ENCODE measurements at regions not wholly inside any gene's neighbourhood (a gene's known extent, or its start where the extent isn't known, plus 50 kb on each side); places are given as distances from the start of the nearest gene placed in this dataset.
"Not testable (repeated sequence)": the region's sequence is repeated elsewhere in the genome, so short reads cannot be mapped to it uniquely, and the experiment has no call there.

DNA sequence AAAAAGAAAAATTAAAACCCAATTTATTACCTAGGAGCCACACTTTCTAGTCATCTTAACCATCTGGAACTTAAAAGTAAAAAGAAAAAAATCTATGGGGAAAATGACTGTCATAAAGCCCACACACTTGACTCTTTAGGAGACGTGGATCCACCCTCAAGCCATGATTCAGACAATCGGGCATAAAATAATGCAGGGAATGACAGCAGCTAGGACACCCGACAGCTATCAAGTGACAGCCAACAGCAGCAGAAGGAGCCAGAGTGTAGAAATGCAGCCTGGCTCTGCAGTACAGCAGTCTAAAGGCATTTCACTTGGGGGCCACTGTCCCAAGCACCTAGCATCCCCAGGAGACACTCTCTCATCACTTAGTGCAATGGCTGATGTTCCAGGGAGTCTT, 226.9 kb downstream of the CAAP1 start:
- no peak for DNase-seq

DNA sequence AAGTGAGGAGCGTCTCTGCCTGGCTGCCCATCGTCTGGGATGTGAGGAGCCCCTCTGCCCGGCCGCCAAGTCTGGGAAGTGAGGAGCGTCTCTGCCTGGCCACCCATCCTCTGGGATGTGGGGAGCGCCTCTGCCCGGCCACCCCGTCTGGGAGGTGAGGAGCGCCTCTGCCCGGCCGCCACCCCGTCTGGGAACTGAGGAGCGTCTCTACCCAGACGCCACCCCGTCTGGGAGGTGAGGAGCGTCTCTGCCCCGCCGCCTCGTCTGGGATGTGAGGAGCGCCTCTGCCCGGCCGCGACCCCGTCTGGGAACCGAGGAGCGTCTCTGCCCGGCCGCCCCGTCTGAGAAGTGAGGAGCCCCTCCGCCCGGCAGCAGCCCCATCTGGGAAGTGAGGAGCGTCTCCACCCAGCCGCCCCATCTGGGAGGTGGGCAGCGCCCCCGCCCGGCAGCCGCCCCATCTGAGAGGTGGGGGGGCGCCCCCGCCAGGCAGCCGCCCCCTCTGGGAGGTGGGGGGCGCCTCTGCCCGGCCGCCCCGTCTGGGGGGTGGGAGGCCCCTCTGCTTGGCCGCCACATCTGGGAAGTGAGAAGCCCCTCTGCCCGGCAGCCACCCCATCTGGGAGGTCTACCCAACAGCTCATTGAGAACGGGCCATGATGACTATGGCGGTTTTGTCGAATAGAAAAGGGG, 228.4 kb downstream of the CAAP1 start:
- not testable (repeated sequence) for DNase-seq

DNA sequence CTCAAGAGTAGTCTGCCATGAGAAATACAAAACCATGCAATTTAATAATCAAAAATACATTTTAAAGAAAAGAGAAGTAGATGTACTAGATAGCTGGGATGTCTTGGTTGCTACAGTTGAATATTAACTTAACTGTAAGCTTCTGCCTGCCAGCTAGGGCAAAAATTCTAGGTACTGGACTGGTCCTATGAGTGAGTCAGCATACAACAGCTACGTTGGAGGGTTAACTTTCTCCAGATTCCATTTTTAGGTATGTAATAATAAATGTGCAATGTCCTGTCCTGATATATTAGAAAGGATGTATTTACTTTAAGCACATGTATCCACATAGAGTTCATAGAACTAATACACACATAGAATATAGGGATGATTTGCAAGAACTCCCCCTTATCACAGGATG, 230.1 kb downstream of the CAAP1 start:
- no peak for DNase-seq

DNA sequence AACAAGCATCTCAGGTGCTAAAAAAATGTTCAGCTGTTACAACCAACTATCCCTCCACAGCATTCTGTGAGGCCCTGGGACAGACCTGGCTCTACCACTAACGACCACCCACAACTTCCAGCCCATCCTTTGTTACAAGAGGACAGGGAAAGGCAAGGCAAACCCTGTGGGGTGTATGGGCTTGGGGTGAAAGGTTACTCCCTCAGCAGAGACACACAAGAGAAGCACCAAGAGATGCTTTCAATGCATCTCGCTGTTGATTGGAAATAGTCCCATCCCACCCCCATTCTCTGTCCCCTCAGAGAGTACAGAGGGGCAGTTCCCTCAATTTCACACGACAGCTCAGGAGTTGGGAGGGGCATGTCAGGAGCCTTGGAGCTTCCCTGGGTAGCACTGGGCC, 234.1 kb downstream of the CAAP1 start:
- DNase-seq: no peak

DNA sequence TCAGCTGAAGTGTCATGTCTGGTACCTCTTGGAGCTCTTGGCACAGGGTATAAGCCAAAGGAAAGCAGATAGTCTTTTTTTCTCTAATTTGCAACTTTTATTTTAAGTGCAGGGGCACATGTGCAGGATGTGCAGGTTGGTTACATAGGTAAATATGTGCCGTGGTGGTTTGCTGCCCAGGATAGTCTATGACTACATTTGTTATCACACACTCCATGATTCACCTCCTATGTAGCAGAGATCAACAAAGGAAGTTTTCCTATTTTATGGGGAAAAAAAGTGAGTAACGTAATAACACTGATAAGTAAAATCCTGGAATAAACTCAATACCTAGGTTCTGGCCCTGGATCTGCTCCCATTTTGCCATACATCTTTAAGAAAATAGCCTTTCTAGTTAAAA, 234.6 kb downstream of the CAAP1 start:
- no peak for DNase-seq

DNA sequence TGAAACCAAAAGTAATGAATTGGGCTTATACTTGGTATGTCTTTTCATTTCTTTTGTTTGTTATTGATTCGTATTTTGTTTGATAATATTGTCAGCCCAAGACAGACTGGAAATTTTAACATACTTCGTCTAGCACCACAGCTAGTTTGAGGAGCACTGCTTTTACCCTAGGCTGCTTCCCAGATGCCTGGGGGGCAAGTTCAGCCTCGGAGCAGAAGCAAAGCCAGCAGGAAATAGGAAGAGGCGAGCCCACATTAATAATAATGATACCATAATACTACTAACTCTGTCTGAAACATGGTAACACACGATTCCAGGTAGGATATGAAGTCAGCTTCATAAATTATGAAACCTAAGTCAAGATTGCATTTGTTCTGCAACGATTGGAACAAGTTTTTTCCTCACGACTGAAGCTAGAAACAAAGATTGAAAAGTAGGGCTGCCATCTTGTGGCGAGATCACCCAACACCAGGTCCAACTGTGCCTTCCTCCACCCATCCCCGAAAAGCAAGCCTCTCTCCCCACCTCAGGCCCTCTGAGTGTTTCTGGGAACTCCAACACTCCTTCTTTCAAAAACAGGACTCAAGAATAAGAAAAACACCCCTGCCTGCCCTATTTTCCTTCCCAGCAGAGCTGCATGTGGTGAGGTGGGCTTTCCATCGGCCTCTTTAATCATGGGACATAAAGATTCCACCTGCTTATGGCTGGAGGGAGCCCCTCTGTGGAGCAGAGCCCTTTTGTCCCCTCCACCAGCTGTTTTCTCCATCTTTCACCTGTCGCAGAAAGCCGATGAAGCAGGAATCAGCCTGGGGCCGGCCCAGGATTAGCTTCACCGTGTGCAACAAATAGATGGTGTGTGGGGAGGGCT, 236.4 kb downstream of the CAAP1 start:
- DNase-seq: peak; percentile 6

DNA sequence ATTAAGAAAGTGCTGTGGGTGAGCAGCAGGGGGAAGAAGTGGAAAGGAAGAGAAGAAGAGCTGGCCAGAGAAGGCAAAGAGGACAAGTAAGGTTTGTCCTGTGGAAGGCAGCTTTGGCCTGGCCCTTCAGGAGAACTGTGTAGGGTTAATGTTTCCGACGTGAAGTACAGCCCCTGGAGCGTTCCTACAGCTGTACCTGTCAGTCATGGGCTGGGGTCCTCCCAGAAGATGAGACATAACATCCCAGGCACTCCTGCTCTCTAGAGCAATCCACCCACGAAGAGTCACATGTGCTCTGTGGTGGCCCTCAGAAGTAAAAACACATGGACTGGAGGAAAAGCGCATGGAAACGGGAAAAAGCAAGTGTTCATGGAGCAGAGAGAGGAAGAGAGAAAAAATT, 237.4 kb downstream of the CAAP1 start:
- no peak for DNase-seq

DNA sequence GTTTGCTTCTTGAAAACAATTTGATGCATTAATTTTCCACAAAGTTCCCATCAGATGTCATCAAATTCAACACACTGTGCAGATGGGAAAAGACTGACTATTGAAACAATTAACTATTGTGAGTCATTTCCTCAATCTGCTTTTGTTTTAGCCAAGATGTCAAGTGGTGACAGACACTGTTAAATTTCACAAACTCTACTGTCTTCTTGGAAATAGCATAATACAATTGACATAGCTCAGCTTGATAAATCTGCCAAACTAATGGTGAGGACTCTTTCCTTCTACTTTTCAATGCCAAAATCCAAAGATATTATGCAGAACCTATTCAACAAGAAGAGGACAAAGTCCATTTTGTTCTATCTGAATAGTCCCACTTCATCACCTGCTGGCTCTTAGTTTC, 242.3 kb downstream of the CAAP1 start:
- peak; percentile 78 for DNase-seq

DNA sequence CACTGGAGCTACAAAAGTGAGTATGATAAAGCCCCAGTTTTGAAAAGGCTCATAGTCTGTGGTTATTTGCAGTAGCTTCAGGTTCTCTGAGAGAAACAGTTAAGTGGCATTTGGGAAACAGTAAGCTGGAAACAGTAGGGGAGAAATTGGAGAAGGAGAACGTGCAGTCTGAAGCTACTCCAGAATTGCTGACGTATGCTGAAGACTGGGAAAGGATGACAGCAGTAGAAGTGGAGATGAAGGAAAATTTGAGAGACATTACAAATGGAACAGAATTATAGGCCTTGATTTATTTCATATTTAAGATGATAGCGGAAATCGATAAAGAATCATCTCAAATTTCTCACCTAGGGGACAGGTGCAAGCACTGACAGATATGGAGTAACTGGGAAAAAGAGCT, 248.8 kb downstream of the CAAP1 start:
- no peak for DNase-seq

DNA sequence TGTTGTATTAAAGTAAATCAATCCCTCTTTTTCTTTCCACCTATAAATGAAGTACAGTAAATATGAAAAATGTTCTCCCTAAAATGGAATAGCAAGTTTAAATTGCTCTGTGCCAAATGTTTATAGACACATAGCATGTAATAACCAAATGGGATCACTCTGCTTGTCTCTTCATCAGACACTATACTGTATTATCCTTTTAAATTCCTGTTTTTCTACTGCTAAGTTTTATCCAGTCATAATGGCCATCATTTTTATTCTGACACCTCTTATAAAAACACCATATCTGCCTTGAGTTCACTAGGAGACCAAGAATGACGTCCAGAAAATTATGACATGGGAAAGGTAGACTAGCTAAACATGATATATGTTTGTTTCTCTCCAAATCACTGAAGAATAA, 252.8 kb downstream of the CAAP1 start:
- DNase-seq: no peak

DNA sequence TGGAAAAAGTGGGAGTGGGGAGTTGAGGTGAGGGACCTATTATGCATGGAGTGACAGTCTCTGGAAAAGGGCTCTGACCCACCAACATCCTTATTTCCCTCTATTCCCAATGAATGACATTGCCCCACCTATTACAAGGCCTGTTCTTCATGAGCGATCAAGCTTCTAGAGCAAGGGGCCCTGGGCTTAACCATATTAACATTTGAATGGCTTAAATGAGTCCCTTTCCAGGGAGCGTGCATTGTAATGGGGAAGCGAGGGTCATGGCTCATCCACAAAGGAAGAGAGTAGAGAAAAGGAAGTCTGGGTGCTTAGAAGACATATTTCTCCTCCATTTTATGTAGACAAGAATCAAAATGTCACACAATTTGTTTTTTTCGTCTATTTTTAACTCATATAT, 255.5 kb downstream of the CAAP1 start:
- DNase-seq: no peak

DNA sequence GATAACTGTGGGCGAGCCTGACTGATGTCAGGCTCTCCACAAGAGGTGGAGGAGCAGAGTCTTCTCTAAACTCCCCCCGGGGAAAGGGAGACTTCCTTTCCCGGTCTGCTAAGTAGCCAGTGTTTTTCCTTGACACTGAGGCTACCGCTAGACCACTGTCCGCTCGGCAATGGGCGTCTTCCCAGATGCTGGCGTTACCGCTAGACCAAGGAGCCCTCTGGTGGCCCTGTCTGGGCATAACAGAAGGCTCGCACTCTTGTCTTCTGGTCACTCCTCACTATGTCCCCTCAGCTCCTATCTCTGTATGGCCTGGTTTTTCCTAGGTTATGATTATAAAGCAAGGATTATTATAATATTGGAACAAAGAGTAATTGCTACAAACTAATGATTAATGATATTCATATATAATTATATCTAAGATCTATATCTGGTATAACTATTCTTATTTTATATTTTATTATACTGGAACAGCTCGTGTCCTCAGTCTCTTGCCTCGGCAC, 278.7 kb downstream of the CAAP1 start:
- not testable (repeated sequence) for DNase-seq

DNA sequence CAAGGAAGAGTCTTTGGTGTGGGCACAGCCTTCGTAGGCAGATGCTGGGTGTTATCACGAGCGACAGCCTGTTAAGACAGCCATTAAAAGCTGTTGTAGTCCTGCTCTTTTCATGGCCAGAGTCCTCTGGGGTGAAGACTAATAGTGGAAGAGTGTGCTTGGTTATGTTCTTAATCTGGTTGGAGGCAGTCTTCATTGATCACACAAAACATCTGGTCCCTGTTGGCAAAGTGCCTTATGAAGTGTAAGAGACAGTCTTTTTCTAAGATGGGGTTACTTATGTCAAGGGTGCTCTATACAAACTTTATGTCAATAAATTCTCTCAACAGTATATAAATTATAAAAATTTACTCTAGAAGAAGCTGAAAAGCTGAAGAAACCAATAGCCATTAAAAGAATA, 280.4 kb downstream of the CAAP1 start:
- DNase-seq: no peak

DNA sequence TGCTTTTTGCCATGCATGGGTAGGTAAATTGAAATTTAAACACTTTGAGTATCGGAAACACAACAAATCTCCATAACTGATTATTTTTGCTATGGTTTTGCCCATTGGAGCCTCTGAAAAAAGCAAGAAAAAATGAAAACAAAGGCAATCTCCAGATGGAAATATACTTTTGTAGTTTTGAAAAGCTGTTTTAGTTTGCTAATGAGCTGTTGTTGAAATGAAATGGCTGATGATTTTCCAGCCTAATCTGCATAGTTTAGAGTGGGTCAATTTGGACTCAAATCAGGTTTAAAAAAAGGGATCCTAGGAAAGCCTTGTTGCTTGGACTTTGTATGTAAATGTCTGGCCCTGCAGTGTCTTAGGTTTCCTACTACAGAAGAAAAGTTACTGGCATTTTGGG, 285.8 kb downstream of the CAAP1 start:
- DNase-seq: no peak

DNA sequence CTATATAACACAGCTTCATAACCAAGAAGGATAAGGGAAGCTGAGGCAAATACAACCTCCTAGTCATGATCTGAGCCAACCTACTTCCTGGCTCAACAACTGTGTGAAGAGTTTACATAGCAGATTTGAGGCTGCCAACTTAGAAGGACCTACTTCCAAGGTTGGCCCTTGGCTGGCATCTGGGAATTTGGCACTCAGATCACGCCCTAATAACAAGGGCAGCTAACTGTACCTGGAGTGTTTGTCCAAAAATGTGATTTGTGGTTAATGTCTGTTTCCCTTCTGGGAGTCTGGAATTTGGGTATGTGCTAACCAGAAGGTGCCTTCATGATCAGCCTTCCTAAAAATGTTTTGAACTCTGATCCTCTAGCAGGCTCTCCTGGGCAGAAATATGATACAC, 287.2 kb downstream of the CAAP1 start:
- no peak for DNase-seq

DNA sequence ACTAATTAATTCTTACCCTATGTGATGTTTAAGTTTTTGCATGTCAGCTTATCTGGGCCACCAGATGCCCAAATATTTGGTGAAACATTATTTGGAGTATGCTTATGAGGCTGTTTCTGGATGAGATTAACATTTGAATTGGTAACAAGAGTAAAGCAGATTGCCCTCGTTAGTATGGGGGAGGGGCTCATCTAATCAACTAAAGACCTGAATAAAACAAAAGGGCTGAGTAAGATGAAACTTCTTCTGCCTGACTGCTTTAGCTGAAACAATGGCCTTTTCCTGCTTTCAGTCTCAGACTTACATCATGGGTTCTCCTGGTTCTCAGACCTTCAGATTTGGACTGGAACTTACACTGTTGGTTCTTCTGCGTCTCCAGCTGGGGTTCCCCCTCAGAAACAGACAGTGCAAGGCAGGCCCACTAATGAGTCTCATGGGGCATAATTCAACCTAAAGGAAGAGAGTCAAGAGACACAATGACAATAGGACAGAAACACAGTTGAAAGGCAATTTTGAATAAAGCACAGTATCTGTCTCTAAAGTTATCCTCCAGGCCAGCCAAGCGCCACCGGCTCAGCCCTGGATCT, 288.4 kb downstream of the CAAP1 start:
- DNase-seq: no peak

DNA sequence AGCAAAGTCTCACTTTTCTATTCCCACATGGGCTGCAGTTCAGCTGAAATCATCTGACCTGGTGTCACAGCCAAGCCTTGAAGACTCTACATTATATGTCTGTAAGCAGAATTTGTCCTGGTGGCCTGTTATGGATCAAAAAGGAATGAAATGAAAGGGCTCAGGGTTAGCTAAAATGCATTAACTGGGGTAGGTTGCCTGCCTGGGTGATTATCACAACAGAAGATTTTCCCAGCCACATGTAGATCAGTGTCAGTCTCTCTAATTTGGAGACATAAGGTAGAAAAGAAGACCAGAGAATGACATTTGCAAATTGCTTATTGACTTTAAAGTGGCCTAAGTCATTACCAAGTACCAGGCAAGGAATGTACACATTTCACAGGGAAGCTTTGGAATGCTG, 289.0 kb downstream of the CAAP1 start:
- DNase-seq: no peak

DNA sequence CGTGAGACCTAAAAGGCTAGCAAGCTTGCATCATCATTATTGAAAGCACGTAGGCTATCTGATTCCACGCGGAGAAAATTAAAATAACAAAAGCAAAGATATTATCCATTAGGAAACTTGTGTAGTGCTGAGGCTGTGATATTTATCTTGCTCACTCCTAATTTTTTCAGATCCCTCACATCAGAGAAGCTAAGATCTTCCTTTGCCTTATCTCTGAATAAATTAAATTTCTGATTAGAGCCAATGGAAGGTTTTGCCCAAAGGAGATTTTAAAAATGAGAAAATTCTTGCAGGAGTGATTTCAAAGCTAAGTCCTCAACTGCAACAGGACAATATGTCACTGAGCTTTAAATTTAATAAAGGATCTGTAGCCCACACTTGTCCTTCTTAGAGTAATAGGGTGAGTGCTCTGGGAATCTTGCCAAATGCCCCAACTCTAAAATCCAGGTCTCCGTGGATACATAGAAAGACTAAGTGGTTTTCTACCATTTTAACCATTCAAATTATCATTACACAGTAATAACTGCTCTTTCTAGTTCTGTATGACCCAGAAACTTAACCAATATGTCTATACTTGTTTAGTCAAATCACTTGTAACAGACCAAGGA, 295.0 kb downstream of the CAAP1 start:
- no peak for DNase-seq

DNA sequence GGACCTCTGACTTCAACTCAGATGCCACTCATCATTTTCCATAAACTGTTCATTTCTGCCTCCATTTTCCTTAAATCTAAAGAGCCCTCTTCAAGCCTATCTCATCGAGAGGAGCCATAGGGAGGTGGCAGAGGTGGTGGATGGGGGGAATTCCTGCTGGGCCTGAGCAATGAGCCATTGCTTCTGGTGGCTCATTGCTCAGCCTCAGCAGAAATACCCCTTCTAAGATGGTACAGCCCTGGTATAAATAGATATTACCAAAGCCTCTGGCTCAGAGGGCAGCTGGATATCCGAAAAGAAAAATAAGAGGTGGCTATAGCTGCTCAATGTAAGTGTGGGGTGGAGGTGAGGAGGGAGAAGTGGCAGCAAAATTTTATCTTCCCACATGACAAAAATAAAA, 313.5 kb downstream of the CAAP1 start:
- no peak for DNase-seq

DNA sequence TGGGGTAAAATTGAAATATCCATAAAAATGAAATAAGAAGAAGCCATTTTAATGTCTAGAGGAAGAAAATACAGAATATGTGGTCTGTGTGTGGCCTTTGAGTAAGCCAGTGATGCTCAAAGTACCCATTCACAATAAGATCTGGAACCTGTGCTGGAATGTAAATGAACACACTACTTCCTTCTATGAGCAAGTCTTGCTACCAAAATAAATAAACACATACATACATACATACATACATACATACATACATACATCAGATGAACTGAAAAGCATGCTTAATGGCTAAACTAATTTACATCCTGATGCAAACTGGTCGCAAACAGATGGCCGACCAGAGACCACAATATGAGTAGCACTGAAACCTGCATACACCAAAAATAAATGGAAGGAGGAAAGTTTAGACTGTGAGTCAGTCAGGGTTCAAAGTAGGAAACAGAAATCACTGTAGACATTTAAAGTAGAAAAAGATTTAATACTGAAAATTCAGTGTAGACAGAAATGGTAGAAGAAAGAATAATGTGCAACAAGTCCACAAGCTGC, 317.6 kb downstream of the CAAP1 start:
- no peak for DNase-seq

DNA sequence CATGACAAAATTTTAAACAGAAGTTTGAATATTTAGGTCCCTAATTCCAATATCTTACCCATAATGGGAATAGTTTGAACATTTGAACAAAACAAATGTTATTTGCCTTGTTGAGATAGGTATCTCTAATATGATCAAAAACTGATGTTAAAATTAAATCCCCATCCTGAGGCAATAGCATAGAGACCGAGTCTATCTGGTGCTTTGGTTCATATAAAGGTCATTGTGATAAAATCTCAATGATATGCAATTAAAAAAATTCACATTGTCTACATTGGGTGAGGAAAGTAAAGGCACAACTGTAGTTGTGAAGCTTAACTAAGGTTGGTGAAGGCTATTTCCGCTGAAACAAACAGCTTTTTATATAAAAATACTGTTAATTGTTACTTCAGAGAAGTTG, 318.3 kb downstream of the CAAP1 start:
- no peak for DNase-seq

DNA sequence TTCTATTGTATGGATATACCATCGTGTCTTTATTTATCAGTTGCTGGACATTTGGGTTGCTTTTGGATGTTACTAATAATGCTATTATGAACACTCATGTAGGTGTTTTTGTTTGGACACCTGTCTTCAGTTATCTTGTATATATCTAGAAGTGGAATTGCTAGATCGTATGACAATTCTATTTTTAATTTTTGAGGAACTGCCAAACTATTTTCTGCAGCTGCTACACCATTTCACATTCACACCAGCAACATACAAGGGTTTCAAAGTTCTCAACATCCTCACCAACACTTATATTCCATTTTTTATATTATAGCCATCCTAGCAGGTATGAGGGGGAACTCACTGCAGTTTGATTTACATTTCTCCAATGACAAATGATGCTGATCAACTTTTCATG, 324.6 kb downstream of the CAAP1 start:
- DNase-seq: no peak

DNA sequence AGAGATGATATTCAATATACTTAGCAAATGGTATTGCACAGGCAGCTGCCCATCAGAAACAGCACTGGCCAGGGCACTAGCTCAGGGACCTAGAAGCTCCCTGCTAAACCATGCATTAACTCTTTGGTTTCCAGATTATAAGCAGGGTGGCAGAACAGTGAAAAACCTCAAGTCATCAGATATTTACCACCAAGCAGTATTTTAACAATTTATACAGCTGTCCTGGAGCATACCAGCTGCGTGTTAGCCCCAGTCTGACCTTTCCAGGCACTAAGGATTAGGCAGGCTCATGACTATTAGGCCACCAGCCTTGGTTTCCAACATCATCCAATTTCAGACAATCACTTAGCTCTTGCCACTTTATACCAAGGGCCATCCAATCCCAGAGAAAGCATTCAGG, 326.5 kb downstream of the CAAP1 start:
- no peak for DNase-seq

Data from skin of body (tissue), 1 donor.